Neural progenitor cell (in vitro differentiated cells): ENCODE measurements at regions not wholly inside any gene's neighbourhood (a gene's known extent, or its start where the extent isn't known, plus 50 kb on each side); places are given as distances from the start of the nearest gene placed in this dataset.

Experiments used
- DNase-seq: peaks from one replicate; pipeline ENCODE4 v3.0.0-alpha.2; 2016; ENCODE audit warnings: low spot score
- H2AFZ ChIP-seq: fragments of 200-600 bp; sonication (generic); replicated peaks from 2 replicates; pipeline ENCODE4 v1.6.1; 2016; ENCODE audit warnings: antibody characterized with exemption
- H3F3A ChIP-seq: fragments of 200-600 bp; sonication (generic); 2 replicates; pipeline ENCODE4 v1.6.1; 2016; ENCODE audit warnings: antibody characterized with exemption, low read depth
- H3K27ac ChIP-seq: fragments of 200-600 bp; sonication (generic); 2 replicates; pipeline ENCODE4 v1.5.1; 2016; ENCODE audit warnings: mild to moderate bottlenecking
- H3K27me3 ChIP-seq: fragments of 200-600 bp; sonication (generic); 2 replicates; pipeline ENCODE4 v1.6.1; 2016; ENCODE audit warnings: mild to moderate bottlenecking, moderate library complexity
- H3K36me3 ChIP-seq: fragments of 200-600 bp; sonication (generic); 2 replicates; pipeline ENCODE4 v1.5.1; 2016
- H3K4me1 ChIP-seq: fragments of 200-600 bp; sonication (generic); 2 replicates; pipeline ENCODE4 v1.6.1; 2016; ENCODE audit warnings: mixed run types
- H3K4me2 ChIP-seq: fragments of 200-600 bp; sonication (generic); 2 replicates; pipeline ENCODE4 v1.6.1; 2016
- H3K4me3 ChIP-seq: fragments of 200-600 bp; sonication (generic); 2 replicates; pipeline ENCODE4 v1.5.1; 2016
- H3K79me2 ChIP-seq: fragments of 200-600 bp; sonication (generic); 2 replicates; pipeline ENCODE4 v1.6.1; 2016; ENCODE audit warnings: low read depth
- H3K9ac ChIP-seq: fragments of 200-600 bp; sonication (generic); 2 replicates; pipeline ENCODE4 v1.6.1; 2016
- H3K9me3 ChIP-seq: fragments of 200-600 bp; sonication (generic); 2 replicates; pipeline ENCODE4 v1.5.1; 2016; ENCODE audit warnings: low read depth
- H4K20me1 ChIP-seq: fragments of 200-600 bp; sonication (generic); 2 replicates; pipeline ENCODE4 v1.6.1; 2016; ENCODE audit warnings: low read depth
- H3K27ac Mint-ChIP-seq: 3 replicates; pipeline ENCODE4 v1.8.0; 2021; ENCODE audit warnings: mixed read lengths
- H3K27me3 Mint-ChIP-seq: 2 replicates; pipeline ENCODE4 v1.8.0; 2022; ENCODE audit warnings: low read depth, mild to moderate bottlenecking, inconsistent platforms, moderate library complexity, mixed read lengths; ENCODE audit not compliant: insufficient read depth
- H3K36me3 Mint-ChIP-seq: 3 replicates; pipeline ENCODE4 v1.8.0; 2021; ENCODE audit warnings: mixed read lengths
- H3K4me1 Mint-ChIP-seq: 3 replicates; pipeline ENCODE4 v1.8.0; 2021; ENCODE audit warnings: mixed read lengths
- H3K4me3 Mint-ChIP-seq: 3 replicates; pipeline ENCODE4 v1.8.0; 2021; ENCODE audit warnings: mild to moderate bottlenecking, moderate library complexity, mixed read lengths
- H3K9me3 Mint-ChIP-seq: 3 replicates; pipeline ENCODE4 v1.8.0; 2020; ENCODE audit warnings: mixed read lengths
- EZH2 ChIP-seq: fragments of 200-600 bp; sonication (generic); IDR thresholded peaks from 2 replicates; pipeline ENCODE4 v1.6.1; 2017; ENCODE audit warnings: antibody characterized with exemption, mild to moderate bottlenecking, moderate library complexity
- EZH2phosphoT487 ChIP-seq: fragments of 200-600 bp; sonication (generic); IDR thresholded peaks from 2 replicates; pipeline ENCODE4 v1.6.1; 2017; ENCODE audit warnings: antibody characterized with exemption
- TF ChIP-seq, protein P1 (sequence below): fragments of 200-600 bp; sonication (generic); IDR thresholded peaks from 2 replicates; pipeline ENCODE4 v1.5.1; 2017; ENCODE audit warnings: antibody characterized with exemption, mild to moderate bottlenecking

DNA sequence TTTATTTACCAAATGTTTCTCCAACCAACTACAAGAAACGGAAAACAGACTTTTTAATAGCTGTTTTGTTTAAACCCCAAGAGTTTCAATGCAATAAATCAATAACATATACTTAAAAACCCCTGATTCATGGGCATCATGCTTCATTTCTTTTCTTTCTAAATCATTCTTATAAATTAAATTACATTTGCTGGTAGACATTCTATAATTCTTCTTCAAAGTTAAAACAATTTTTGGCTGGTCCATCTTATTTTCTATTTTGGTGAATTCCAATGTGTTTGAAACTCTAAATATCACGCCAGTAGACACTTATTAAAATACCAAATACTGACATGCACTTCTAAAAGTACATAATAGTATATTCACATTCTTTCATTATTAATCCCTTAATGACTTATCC, 408.6 kb downstream of the LIG4 start:
- Histone ChIP-seq H3K9me3 (no peaks in the 10 kb centered on the region), H3K4me1 (peaks cover 4% of the 10 kb centered on the region), H4K20me1 (no peaks in the 10 kb centered on the region), H2AFZ (no peak overlapping the region), H3K27me3 (no peaks in the 10 kb centered on the region), H3K79me2 (no peaks in the 10 kb centered on the region), H3F3A (no peaks in the 10 kb centered on the region), H3K27ac (no peak overlapping the region), H3K4me2 (no peak overlapping the region), H3K4me3 (no peak overlapping the region), H3K9ac (no peak overlapping the region), H3K36me3 (no peaks in the 10 kb centered on the region)
- TF ChIP-seq, protein P1, sequence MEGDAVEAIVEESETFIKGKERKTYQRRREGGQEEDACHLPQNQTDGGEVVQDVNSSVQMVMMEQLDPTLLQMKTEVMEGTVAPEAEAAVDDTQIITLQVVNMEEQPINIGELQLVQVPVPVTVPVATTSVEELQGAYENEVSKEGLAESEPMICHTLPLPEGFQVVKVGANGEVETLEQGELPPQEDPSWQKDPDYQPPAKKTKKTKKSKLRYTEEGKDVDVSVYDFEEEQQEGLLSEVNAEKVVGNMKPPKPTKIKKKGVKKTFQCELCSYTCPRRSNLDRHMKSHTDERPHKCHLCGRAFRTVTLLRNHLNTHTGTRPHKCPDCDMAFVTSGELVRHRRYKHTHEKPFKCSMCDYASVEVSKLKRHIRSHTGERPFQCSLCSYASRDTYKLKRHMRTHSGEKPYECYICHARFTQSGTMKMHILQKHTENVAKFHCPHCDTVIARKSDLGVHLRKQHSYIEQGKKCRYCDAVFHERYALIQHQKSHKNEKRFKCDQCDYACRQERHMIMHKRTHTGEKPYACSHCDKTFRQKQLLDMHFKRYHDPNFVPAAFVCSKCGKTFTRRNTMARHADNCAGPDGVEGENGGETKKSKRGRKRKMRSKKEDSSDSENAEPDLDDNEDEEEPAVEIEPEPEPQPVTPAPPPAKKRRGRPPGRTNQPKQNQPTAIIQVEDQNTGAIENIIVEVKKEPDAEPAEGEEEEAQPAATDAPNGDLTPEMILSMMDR = no peak
- TF ChIP-seq EZH2 = no peak
- TF ChIP-seq EZH2phosphoT487 = no peak
- Mint-ChIP-seq H3K9me3 (no peaks in the 10 kb centered on the region), H3K4me3 (no peak overlapping the region), H3K27ac (no peak overlapping the region), H3K27me3 (no peaks in the 10 kb centered on the region), H3K4me1 (peaks cover 4% of the 10 kb centered on the region), H3K36me3 (no peaks in the 10 kb centered on the region)
- no peak for DNase-seq

DNA sequence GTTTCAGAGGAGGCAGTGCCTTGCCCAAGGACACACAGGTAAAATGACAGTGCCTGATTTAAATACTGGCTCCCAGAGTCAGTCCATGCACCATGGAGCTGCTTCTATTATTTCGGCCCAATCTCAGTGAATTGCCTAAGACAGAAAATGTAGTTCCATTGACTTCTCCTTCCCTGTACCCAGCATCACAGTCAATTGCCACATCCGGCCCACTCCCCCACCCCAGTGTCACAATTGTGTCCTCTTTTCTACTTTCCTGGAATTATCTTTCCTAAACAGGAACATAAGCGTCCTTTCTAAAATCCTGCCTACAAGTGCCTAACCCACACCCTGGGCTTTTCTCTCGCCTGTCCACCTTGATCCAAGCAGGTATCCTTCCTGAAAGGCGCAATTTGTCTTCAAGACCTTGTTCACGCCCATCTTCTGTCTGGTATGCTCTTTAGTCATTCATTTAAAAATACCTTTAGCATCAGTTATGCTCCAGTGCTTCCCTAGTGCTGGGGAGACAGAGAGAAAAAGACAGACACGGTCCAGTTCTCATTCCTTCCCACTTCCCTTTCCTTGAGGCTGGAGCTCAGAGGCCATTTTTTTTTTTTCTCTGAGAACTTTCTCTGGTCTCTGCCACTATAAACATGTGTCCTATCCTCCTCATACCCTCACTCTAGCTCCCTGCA, 411.4 kb downstream of the LIG4 start:
- no peak overlapping the region for H3K27ac Mint-ChIP-seq
- peaks cover 4% of the 10 kb centered on the region for H3K4me1 Mint-ChIP-seq
- H3K9ac ChIP-seq = no peak overlapping the region
- H3K4me2 ChIP-seq = no peak overlapping the region
- DNase-seq = no peak
- H3K9me3 ChIP-seq = no peaks in the 10 kb centered on the region
- no peak overlapping the region for H2AFZ ChIP-seq
- H3K4me3 Mint-ChIP-seq = no peak overlapping the region
- H3K79me2 ChIP-seq = no peaks in the 10 kb centered on the region
- H3K27me3 ChIP-seq = no peaks in the 10 kb centered on the region
- H3K36me3 Mint-ChIP-seq = no peaks in the 10 kb centered on the region
- no peaks in the 10 kb centered on the region for H3K27me3 Mint-ChIP-seq
- no peaks in the 10 kb centered on the region for H4K20me1 ChIP-seq
- H3K4me3 ChIP-seq = no peak overlapping the region
- no peak for TF ChIP-seq EZH2
- TF ChIP-seq, protein P1 = no peak
- no peak for TF ChIP-seq EZH2phosphoT487
- H3K27ac ChIP-seq = no peak overlapping the region
- no peaks in the 10 kb centered on the region for H3K36me3 ChIP-seq
- peaks cover 11% of the 10 kb centered on the region for H3K4me1 ChIP-seq
- no peaks in the 10 kb centered on the region for H3F3A ChIP-seq
- no peaks in the 10 kb centered on the region for H3K9me3 Mint-ChIP-seq

DNA sequence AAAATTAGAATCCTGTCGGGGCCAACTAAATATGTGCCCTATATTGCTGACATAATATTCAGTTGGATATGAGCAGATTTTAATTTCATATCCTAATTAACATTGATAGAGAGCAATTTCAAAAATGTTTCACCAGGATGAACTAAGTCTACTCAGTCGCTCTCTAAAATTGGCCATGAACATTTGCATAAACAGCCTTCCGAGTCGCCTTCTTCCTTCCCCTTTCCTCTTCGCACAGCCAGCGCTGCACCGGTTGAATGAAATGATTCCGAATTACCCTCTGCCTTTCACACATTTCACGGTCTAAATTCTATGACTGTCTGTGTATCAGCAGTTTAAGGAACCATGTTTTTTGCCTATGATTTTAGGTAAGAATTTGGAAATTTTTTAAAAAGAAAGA, 413.7 kb downstream of the LIG4 start:
- Histone ChIP-seq H3K9me3 (no peaks in the 10 kb centered on the region), H3F3A (no peaks in the 10 kb centered on the region), H3K9ac (no peak overlapping the region), H3K36me3 (no peaks in the 10 kb centered on the region), H3K4me1 (peaks cover 11% of the 10 kb centered on the region), H3K79me2 (no peaks in the 10 kb centered on the region), H3K27ac (no peak overlapping the region), H3K27me3 (no peaks in the 10 kb centered on the region), H2AFZ (no peak overlapping the region), H3K4me3 (no peak overlapping the region), H4K20me1 (no peaks in the 10 kb centered on the region), H3K4me2 (no peak overlapping the region)
- no peak overlapping the region for H3K4me3 Mint-ChIP-seq
- TF ChIP-seq EZH2phosphoT487 (no peak), EZH2 (no peak)
- TF ChIP-seq, protein P1 = no peak
- no peaks in the 10 kb centered on the region for H3K36me3 Mint-ChIP-seq
- no peaks in the 10 kb centered on the region for H3K9me3 Mint-ChIP-seq
- H3K27ac Mint-ChIP-seq = no peak overlapping the region
- no peak for DNase-seq
- no peaks in the 10 kb centered on the region for H3K27me3 Mint-ChIP-seq
- peaks cover 4% of the 10 kb centered on the region for H3K4me1 Mint-ChIP-seq
